HG02884 (cell line): ENCODE measurements at regions not wholly inside any gene's neighbourhood (a gene's known extent, or its start where the extent isn't known, plus 50 kb on each side); places are given as distances from the start of the nearest gene placed in this dataset.

Source experiments
- ATAC-seq: cut with Tn5 transposase; IDR thresholded peaks from one replicate; pipeline ENCODE4 v1.9.1; 2021; ENCODE audit warnings: mild to moderate bottlenecking, moderate library complexity; ENCODE audit not compliant: unreplicated experiment

DNA sequence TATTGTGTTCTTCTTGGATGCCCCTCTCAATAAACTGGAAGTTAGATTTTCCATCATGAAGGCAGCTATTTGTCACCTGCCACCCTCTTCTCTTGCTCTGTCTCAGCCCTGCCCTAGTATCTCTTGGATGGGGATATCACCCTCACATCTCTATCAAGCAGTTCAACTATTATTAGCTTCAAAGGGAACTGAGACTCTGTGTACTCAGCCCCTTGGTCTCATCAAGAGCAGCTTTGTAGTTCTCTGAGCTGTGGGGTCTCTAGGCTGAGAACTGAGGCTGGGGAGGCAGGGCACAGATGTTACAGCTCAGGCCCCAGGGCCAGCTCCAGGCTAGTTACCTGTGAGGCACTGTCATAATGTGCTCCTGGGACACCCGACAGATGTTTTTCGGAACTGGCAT lies 130.3 kb downstream of the DAD1 start:
- no peak for ATAC-seq

DNA sequence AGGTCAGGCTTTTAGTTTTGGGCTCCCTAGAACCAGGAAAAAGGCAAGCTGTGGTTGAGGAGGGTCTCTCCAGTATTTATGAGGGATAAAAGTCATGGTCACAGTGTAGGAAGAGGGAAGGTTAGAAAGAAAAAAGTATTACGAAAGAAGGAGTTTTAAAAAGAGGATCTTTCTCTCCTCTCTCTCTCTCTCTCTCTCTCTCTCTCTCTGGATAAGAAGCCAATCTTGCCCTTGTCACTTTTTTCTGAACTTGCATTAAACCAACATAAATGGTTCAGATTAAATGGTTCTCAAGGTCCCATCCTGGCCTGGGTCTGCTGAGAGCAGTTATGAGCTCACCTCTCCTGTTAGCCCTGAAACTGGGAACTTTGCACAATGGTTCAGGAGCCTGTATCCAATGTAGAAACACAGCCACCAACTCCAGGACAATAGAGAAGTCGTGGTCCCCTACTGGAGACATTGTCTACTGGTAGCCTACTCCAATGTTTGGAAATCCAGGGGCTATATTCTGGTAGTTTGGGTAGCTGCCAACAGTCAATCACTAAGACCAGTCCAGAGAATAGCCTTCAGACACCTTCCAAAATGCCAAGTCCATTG lies 131.9 kb downstream of the DAD1 start:
- no peak for ATAC-seq

DNA sequence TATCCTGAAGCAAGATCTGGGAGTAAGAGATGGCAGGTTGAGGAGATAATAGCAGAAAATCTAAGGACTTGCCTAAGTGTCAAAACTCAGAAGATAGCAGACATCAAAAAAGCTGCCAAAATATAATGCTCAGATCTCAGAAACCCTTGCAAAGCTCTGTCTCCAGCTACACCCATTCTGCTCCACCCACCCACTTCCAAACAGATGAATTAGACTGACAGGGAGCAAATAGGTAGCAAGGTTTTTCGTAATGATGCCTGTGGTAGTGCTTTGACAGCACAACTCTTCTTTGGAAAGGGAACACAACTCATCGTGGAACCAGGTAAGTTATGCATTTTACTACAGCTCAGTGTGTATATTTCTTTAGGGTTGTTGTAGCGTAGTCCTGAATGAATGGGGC lies 132.6 kb downstream of the DAD1 start:
- no peak for ATAC-seq

DNA sequence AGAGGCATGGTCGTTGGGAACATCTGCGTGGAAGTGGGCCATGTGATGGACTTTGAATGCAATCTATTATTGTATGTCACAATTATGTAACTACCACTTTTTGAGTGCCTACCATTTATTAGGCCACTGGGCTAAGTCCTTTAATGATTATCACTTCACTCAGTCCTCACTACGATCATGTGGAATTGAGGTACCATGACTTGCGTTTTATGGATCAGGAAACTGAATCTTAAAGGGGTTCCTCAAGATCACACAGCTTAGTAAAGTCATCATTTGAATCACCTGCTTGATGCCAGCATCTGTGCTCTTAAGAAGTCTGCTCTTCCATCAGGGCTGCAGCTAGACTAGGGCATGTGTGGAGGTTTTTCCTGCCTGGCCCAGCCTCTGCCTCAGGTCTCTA lies 136.7 kb downstream of the DAD1 start:
- no peak for ATAC-seq

DNA sequence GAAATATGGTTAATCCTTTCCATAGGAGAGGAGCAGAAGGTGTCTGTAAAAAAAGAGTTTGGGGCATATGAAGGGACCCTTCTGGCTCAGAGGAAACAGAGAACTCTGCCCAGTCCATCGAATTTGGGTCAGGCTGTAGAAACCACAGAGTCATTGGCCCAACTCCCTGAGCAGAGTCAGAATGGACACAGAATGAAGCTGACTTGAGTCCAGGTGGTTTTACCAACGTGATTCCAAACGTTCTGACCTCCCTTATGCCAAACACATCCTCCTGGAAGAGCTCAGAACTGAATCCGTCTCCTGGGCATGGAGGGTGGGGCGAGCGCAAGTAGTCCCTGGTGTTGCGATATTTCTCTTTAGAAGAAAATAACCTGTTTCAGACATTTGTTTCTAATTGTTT lies 138.8 kb downstream of the DAD1 start:
- no peak for ATAC-seq

DNA sequence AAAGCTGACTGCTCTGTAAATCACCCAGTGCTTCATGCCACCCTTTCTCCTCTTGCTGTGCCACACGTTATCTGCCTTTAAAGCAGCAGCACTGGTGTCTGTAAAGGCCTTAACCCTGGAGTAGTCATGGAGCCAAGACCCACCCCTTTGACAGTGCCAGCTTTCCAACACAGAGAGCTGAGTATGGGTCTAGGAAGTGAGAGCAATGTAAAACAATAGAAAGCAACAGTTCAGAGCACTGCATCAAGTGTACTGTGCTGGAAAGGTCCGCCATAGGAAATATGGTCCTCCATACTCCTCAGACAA lies 139.5 kb downstream of the DAD1 start:
- ATAC-seq: no peak

DNA sequence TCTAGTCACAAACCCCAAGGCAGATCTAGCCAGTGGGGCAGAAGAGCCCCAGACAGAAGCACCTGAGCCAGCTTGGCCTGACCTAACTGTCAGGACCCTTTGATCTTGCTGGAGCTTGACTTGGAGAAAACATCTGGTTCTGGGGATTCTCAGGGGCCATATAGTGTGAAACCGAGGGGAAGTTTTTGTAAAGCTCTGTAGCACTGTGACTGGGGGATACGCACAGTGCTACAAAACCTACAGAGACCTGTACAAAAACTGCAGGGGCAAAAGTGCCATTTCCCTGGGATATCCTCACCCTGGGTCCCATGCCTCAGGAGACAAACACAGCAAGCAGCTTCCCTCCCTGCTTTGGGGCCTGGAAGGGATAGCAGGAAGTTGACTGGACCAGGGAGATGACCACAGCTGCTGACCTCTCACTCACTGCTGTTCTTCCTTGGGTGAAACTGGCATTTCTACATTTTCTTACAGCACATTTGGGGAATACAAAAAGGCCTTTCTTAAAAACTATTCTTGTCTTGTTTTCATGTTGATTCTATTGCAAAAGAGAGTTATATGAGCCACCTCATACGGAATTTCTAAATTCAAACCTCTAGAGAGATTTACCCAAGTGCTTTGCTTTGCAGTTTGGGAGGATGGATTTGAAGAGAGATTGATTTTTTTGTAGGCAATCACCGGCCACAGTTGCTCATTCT lies 140.0 kb downstream of the DAD1 start:
- peak; percentile 51 for ATAC-seq

DNA sequence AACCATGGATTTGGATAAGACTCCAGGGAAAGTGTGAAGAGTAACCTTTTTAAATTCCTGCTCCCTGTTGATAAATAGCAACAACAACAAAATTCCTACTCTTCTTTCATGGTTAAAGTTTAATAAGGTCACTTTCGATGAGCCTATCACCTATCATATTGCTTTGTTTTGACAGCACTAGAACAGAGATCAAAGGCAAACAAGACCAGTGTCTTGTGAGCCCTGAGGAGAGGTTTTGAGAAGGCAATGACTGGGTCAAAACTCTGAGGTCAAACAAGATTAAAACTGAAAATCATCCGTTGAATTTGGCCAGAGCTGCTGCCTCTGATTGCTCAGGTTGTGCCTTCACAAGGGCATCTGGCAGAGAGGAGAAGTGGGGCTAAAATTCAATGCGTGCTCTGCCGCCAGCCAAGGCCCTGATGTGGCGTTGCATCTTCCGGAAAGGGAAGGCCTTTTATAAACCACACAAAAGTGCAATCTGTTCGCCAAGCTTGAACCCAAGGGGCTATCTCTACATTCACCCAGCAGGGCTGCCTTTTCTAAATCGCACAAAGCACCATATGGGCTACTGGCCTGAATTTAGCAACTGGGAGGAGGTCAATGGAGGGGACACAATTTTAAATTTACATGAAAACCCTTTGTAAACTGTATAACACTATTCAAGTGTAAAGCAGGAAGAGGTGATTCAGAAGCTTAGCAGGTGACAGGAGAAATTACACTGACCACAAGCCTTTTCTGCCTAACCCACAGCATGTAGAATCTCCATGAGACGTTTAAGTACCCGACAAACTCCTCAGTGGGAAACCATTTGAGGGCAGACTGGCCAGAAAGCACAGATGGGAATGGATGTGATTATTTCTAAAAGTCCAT lies 140.8 kb downstream of the DAD1 start:
- peak; percentile 59 for ATAC-seq

DNA sequence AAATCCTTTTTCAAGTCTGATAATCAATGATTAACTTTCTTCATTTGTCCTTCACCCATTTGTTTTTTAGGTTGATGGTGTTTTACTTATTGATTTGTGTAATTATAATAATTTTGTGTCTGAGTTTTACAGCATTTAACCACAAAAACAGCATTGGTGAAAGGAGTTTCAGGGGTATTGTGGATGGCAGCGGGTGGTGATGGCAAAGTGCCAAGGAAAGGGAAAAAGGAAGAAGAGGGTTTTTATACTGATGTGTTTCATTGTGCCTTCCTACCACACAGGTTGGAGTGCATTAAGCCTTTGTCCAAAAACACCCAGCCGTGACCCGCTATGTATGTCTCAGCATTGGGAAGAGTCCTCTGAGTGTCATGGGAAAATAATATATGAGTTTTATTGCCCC lies 150.3 kb downstream of the DAD1 start:
- no peak for ATAC-seq

DNA sequence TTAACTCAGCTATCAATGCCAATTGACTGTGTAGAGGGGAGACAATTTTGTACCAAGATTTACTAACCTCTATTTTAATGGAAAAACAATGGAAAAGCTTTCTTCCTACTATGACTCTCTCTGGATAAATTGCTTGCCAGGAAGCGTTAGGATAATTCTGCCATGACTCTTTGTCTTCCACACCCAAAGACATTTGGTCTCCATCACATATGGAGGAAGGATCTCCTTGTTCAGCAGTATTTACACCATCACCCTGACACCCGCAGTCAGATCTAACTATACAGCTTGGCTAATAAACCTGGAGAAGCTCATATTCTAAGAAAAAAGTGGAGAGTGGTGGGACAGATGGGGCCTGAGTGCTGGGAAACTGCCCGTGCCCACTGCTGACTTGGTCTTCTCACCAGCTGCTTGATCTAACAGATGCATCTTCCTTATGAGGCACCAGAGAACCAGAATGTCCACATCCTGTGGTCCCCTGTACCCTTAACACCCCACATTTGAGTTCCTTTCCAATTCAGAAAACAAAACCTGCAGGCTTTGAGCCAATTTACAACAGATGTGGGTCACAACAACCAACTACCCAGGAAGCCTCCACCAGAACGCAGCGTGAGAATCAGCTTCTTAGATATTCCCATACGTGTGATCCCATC lies 154.0 kb downstream of the DAD1 start:
- no peak for ATAC-seq

DNA sequence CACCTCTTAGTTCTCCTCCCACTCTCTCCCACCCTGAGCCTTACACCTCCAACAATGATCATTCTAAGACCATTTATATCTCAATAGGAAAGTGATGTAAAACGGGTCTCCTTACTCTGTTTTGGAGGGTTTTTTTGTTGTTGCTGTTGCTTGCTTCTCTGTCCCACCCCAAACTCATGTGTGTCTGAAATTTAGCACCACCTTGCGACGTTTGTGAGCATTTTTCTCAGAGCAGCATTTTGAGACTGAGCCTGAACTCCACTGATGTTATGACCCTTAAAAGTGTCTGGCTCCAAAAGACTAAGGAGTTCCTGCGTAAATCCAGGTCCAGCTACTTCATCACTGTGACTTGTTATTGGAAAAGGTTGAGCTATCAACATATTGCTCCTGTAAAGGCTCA lies 155.0 kb downstream of the DAD1 start:
- ATAC-seq: no peak

DNA sequence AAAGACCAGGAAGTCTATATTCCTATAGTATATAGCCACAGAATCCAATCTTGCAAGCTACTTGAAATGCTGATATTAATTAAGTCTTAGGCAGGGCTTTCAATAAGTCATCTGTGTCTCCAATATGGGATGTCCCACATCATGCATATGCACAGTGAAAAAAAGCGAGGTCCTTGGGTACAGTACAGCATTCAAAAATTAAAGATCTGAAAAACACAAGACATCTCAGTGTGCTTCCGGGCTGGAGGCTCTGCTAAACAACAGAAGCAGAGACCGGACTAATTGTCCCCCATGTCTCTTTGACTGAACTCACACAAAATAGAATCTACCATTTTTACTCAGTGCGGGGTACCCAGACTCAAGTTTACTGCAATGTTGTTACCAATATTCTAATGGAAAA lies 156.0 kb downstream of the DAD1 start:
- no peak for ATAC-seq

DNA sequence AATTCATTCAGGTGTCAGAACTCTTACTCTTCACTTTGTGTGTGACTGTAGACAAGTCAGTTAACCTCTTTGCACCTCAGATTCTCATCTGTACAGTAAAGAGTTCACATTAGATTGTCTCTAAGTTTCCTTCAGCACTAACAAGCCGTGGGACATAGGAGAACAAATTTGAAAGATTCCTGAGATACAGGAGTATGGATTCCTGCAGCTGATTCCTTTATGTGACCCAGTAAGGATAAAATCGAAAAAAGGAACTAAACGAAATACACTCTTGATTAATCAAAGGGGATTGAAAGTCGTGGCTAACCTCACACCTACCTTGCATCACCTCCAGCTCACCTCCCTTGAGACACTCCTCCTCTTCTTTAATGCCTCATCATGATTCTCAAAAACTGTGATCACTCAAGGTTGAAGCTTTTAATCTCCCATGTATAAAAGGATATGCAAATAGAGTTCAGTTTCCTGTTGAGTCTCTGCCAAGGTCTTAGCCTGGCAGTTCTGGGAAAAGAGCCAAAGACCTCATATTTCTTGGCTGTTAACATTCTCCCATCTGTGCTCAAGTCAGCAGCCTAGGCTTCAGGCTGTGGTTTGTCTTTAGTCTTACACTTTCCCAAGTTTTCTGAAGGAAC lies 156.6 kb downstream of the DAD1 start:
- ATAC-seq: no peak

DNA sequence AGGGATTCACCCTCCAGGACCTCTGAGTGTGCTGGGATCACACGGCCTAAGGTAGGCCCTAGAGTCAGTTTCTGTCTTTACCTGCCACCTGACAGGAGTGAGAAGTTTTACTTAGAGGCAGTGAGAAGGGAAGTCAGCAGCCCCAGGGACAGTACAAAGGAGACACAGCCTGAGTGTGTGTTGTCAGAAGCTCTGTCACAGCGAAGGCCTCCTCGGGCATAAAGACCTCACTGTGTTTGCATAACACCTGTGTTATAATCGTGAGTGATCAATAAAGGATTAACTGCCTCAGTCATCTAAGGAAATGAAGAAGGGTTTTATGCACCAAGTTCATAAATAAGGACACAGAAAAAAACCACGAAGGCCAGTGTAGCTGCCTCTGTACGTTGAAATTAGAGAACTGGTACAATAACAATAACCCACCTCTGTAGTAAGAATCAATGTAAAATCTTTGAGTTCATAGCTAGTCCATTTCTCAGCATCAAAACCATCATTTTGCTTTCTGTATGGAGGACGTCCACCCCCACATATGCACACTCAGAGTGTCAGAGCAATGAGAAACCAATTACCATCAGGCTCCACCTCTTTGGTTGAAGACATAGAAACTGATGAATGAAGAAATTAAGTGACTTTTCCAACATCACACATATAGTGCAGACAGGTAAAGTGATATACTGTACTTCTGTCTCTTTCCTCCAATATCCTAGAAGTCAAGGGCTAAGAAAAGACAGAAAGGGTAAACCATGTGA lies 159.3 kb downstream of the DAD1 start:
- ATAC-seq: no peak

DNA sequence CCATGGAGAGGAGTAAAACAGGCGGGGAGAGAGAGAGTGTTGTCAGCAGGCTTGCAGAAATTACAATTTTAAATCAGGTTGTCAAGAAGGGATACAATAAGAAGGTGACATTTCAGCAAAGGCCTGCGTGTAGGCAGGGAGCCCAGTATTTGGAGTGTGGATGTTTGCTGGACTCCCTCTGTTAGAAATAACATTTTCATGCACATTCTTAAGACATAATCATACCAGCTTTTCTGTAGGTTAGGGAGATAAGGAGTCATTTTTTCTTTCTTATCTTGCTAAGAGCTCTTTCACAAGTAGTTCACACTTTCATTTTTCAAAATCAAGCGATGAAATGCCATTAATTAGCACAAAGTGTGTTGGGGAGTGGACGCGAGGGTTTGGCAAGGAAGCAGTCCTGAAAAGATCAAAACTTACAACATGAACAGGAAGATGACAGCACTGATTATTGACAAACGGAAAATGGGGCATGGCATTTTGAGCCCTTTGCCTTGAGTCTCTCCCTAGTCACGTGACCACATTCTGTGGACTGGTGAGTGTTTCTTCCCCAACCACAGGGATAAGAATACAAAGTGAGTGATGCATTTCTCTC lies 160.2 kb downstream of the DAD1 start:
- no peak for ATAC-seq

DNA sequence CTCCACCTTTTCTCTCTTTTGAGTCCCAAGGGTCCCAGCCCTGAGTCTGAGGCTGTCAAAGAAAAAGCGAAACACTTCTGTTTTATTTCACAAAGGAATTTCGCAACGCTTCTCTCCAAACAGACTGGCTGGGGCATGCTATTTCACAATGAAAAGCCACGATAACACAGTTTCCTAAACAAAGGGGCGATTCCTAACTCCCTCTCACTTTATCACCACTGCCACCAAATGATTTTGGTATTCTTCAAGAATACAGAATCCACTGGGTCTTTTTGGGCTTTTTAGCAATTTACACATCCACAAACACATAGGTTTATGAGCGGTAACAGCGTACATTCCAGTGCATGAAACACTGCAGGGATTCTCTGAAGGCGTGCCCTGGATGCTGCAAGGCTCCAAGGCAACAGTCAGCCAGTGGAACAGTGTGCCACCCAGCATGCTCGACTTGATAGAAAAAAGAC lies 161.2 kb downstream of the DAD1 start:
- no peak for ATAC-seq

DNA sequence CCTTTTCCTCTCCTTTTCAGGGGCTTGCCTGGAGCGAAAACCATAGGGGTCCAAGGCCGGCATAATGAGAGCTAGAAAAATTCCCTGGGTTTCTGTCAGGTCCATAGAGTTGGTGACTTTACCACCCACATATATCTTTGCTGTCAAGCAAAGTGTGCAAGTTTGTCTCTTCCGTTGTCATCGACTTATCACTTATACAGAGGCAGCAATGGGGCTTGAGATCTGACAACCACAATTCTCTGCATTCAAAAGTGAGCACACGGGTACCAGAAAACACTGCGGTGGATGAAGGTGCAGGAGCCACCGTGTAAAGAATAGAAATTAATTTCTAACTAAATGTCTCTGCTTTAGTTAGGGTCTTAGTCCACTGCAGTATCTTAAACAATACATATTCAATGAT lies 162.3 kb downstream of the DAD1 start:
- no peak for ATAC-seq

DNA sequence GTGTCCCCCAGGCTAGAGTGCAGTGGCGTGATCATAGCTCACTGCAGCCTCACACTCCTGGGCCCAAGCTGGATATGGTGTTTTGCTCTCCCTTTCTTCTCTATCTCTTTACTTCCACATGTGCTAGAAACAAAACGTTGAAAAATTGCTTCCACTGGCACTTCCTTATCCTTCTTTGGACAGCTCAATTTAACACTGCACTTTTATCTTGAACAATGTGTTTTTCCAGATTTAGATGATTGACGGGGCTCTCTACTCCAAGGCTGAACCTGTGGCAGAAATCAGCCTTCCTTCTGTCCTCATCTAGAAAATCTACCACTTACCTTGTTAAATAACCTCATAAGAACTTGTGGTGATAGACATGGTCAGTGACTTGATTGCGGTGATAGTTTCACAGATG lies 165.1 kb downstream of the DAD1 start:
- no peak for ATAC-seq

DNA sequence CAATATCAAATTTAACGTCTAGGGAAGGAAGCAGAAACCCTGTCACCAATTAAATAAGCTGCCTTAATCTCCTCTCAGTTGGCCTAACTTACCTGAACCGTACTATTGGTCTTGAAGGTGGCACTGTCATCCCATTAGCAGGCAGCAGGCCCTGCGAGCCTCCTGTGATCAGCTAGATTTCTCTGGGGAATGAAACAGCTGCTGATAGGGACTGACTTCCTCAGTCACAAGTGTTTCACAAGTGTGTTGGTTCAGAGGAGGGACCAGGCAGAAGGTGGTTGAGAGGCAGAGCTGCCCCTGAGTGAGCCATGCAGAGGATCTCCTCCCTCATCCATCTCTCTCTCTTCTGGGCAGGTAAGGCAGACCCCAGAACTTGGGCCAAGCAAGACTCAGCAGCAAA lies 166.8 kb downstream of the DAD1 start:
- ATAC-seq: no peak

DNA sequence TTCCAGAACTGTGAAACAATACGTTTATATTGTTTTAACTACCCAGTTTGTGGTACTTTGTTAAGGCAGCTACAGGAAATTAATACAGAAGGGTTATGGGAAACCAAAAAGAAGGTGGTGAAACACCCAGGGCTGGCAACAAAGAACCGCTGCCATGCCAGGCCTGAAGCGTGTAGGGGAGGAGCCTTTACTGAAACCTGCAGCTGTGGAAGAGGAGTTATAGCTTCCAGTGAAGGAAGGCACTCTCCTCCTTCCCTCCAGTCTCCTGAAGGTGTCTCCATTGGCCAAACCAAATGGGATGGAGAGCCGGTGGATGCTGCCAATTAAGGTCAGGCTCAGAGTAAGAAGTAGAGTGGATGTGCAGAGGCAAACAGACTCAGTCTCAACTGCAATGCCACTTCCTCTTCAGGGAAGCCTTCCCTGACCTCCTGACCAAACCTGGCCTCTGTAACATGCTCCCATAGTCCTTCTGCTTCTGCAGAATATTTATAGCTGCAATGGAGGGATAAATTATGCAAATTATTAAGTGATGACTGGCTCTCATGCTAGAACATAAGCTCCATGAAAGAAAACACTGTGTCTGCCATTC lies 168.3 kb downstream of the DAD1 start:
- no peak for ATAC-seq
